ENCODE measurements at regions not wholly inside any gene's neighbourhood (a gene's known extent, or its start where the extent isn't known, plus 50 kb on each side); places are given as distances from the start of the nearest gene placed in this dataset.

GRCh38 chr12:98464190-98464589 lies 51.2 kb upstream of the TMPO start:
- H3K4me3 ChIP-seq (ENCODE audit: low read depth, low read length), result no peak overlapping the region
- TF ChIP-seq CTCF (IDR thresholded peaks at IDR 0.05; ENCODE audit: borderline replicate concordance, insufficient read depth, low read depth, low read length), result no peak

GRCh38 chr12:98465505-98465904 lies 49.9 kb upstream of the TMPO start:
- H3K4me3 ChIP-seq (ENCODE audit: low read depth, low read length), result no peak overlapping the region
- TF ChIP-seq CTCF (IDR thresholded peaks at IDR 0.05; ENCODE audit: borderline replicate concordance, insufficient read depth, low read depth, low read length), result no peak

Measured in GM12875 (cell line).